K562 (cell line): ENCODE measurements at regions not wholly inside any gene's neighbourhood (a gene's known extent, or its start where the extent isn't known, plus 50 kb on each side); places are given as distances from the start of the nearest gene placed in this dataset.
"Not testable (repeated sequence)": the region's sequence is repeated elsewhere in the genome, so short reads cannot be mapped to it uniquely, and the experiment has no call there.

Source experiments
- ATAC-seq: fragments of 200-7000 bp; cut with Tn5 transposase; 3 replicates; pipeline ENCODE4 v1.9.1; 2020; ENCODE audit warnings: moderate library complexity
- BruUV-seq: library from RNA; stranded (reverse); fragments of 400-500 nt; replicated peaks from 2 replicates; lab custom pipeline; 2021; lab: Mats Ljungman, UMichigan
- CTCF ChIA-PET: fragments of 300-600 bp; formaldehyde crosslinking; extraction: SDS; loops from one replicate; lab custom pipeline; 2021; ENCODE audit warnings: low intra/inter-chr PET ratio; lab: Yijun Ruan, JAX
- POLR2A ChIA-PET: fragments of 300-600, 350-650 bp; sonication (Branson Sonifier 250); formaldehyde crosslinking; extraction: SDS; loops from one replicate; lab custom pipeline; 2021; ENCODE audit warnings: antibody characterized with exemption, inconsistent platforms; lab: Yijun Ruan, JAX
- DNase-seq, 4 experiments: peaks; one replicate each; pipeline versions ENCODE4 v3.0.0 to v3.0.0-alpha.2; 2011 to 2018; ENCODE audit warnings: low spot score in 3 of 4, mixed read lengths in 3 of 4; ENCODE audit errors: extremely low read depth in 1 of 4
- FAIRE-seq: peaks from 2 replicates; lab custom pipeline; 2011; peaks lifted over from hg19 to GRCh38; lab: Jason Lieb, UNC
- H2AFZ ChIP-seq: 2 replicates; pipeline ENCODE4 v1.6.0; 2011; ENCODE audit warnings: low read depth, low read length, control low read depth, inconsistent platforms
- H3K27ac ChIP-seq: fragments of 200-600 bp; 3 replicates; pipeline ENCODE4 v1.8.0; 2011; ENCODE audit warnings: low read depth, mild to moderate bottlenecking, control low read depth, inconsistent platforms, low read length, moderate library complexity, mixed read lengths; ENCODE audit errors: extremely low read depth
- H3K27me3 ChIP-seq, 2 experiments: fragments of 300-600 bp in 1 of 2; 2 replicates in 1 of 2; 3 replicates in 1 of 2; pipeline versions ENCODE4 v1.6.0 to v1.8.0; 2011; ENCODE audit warnings: inconsistent platforms in 2 of 2, low read length in 2 of 2, mild to moderate bottlenecking in 1 of 2, mixed read lengths in 1 of 2, moderate library complexity in 1 of 2; ENCODE audit not compliant: control insufficient read depth in 2 of 2, insufficient read depth in 2 of 2
- H3K36me3 ChIP-seq: fragments of 300-600 bp; 3 replicates; pipeline ENCODE4 v1.8.0; 2011; ENCODE audit warnings: mild to moderate bottlenecking, low read length, inconsistent platforms; ENCODE audit not compliant: control insufficient read depth, insufficient read depth
- H3K4me1 ChIP-seq, 2 experiments: fragments of 200-600 bp in 1 of 2; replicated peaks in 1 of 2; 2 replicates in 1 of 2; 3 replicates in 1 of 2; pipeline versions ENCODE4 v1.5.1 to v1.8.0; 2011; ENCODE audit warnings: inconsistent platforms in 2 of 2, low read length in 2 of 2, mild to moderate bottlenecking in 1 of 2, mixed read lengths in 1 of 2, moderate library complexity in 1 of 2; ENCODE audit not compliant: control insufficient read depth in 2 of 2, insufficient read depth in 2 of 2
- H3K4me2 ChIP-seq: 2 replicates; pipeline ENCODE4 v1.6.1; 2011; ENCODE audit warnings: low read length, control low read depth, inconsistent platforms, mixed read lengths; ENCODE audit not compliant: insufficient read depth
- H3K4me3 ChIP-seq: fragments of 200-600 bp; sonication (generic), shearing (Covaris generic); 2 replicates; pipeline ENCODE4 v1.5.1; 2016; ENCODE audit warnings: control low read depth, inconsistent platforms
- H3K79me2 ChIP-seq: fragments of 200-600 bp; 3 replicates; pipeline ENCODE4 v1.8.0; 2011; ENCODE audit warnings: low read length, inconsistent platforms; ENCODE audit not compliant: control insufficient read depth, insufficient read depth
- H3K9ac ChIP-seq, 2 experiments: 2 replicates each; pipeline versions ENCODE4 v1.6.0 to v1.6.1; 2011; ENCODE audit warnings: low read depth in 2 of 2, low read length in 2 of 2, control low read depth in 1 of 2, inconsistent platforms in 1 of 2, mild to moderate bottlenecking in 1 of 2, mixed read lengths in 1 of 2; ENCODE audit not compliant: insufficient read depth in 1 of 2
- H3K9me1 ChIP-seq: one replicate; pipeline ENCODE4 v1.6.0; 2011; ENCODE audit warnings: inconsistent platforms, mild to moderate bottlenecking, low read length, moderate library complexity; ENCODE audit not compliant: control insufficient read depth, insufficient read depth
- H3K9me3 ChIP-seq: replicated peaks from 2 replicates; pipeline ENCODE4 v1.5.1; 2011; ENCODE audit warnings: low read depth, low read length, inconsistent platforms; ENCODE audit not compliant: control insufficient read depth, insufficient read depth
- H4K20me1 ChIP-seq: replicated peaks from 2 replicates; pipeline ENCODE4 v1.6.1; 2011; ENCODE audit warnings: low read length, inconsistent platforms, mixed read lengths; ENCODE audit not compliant: control insufficient read depth, insufficient read depth
- CBX1 ChIP-seq: sonication (generic); IDR thresholded peaks from 2 replicates; pipeline ENCODE4 v1.6.1; 2016; ENCODE audit warnings: antibody characterized with exemption, low read depth, mild to moderate bottlenecking
- MAZ ChIP-seq, 2 experiments: fragments of 450-650 bp in 1 of 2; sonication (generic) in 1 of 2; formaldehyde crosslinking; IDR thresholded peaks in 1 of 2; conservative IDR thresholded peaks in 1 of 2; 2 replicates each; pipeline versions ENCODE4 v1.4.0 to v1.5.0; 2020; ENCODE audit warnings: mild to moderate bottlenecking in 1 of 2, missing genetic modification reagents in 1 of 2
- MTA2 ChIP-seq: fragments of 450-650 bp; IDR thresholded peaks from 2 replicates; pipeline ENCODE4 v1.6.1; 2016; ENCODE audit warnings: low read depth
- NUFIP1 ChIP-seq: fragments of 450-650 bp; IDR thresholded peaks from 2 replicates; pipeline ENCODE4 v1.6.1; 2018; ENCODE audit not compliant: partially characterized antibody
- POLR2H ChIP-seq: IDR thresholded peaks from 2 replicates; pipeline ENCODE4 v1.6.1; 2016; ENCODE audit warnings: missing genetic modification characterization, low read depth, mild to moderate bottlenecking, control low read depth, missing compliant biosample characterization, moderate library complexity
- RHOXF2B ChIP-seq: fragments of 250-450 bp; sonication (Bioruptor Pico); conservative IDR thresholded peaks from 2 replicates; pipeline ENCODE4 v1.5.1; 2021
- SMARCB1 ChIP-seq: IDR thresholded peaks from 2 replicates; pipeline ENCODE4 v1.6.1; 2011; ENCODE audit warnings: improper control_type of control experiment, low read depth; ENCODE audit not compliant: insufficient read length
- SMARCC2 ChIP-seq: fragments of 450-650 bp; IDR thresholded peaks from 2 replicates; pipeline ENCODE4 v1.6.1; 2017; ENCODE audit warnings: antibody characterized with exemption, moderate library complexity, mild to moderate bottlenecking, low read depth
- TRIM28 ChIP-seq: fragments of 450-650 bp; IDR thresholded peaks from 2 replicates; pipeline ENCODE4 v1.6.1; 2017
- ZEB2 ChIP-seq: fragments of 450-650 bp; IDR thresholded peaks from 2 replicates; pipeline ENCODE4 v1.6.1; 2016
- ZNF121 ChIP-seq: sonication (generic); formaldehyde crosslinking; conservative IDR thresholded peaks from 2 replicates; pipeline ENCODE4 v1.8.0; 2022; ENCODE audit warnings: missing genetic modification reagents
- WGBS: fragments of 100-300 bp; shearing (Covaris generic); methylation state at CpG from one replicate; pipeline ENCODE4 v1.1.6; 2016; ENCODE audit warnings: low coverage, mixed read lengths; ENCODE audit not compliant: insufficient coverage; ENCODE audit errors: missing lambda C conversion rate; 5-methylcytosine and 5-hydroxymethylcytosine counted together
- in situ Hi-C: fragments of 300-500 bp; cut with MboI; formaldehyde crosslinking; loops from 4 replicates; pipeline ENCODE4 v1.15.0; 2018; ENCODE audit warnings: inconsistent platforms, mixed read lengths
- intact Hi-C: fragments of 100-400 bp; cut with micrococcal nuclease; formaldehyde crosslinking; loops from 2 replicates; pipeline ENCODE4 v1.14.2; 2022
- TF ChIP-seq, protein P1 (sequence below): fragments of 250-450 bp; sonication (Bioruptor Pico); IDR thresholded peaks from 2 replicates; pipeline ENCODE4 v1.9.0; 2021; ENCODE audit warnings: mild to moderate bottlenecking, inconsistent platforms
- TF ChIP-seq, protein P2 (sequence below): sonication (generic); formaldehyde crosslinking; IDR thresholded peaks from 2 replicates; pipeline ENCODE4 v1.8.0; 2022; ENCODE audit warnings: mild to moderate bottlenecking, low read depth, missing genetic modification reagents
- TF ChIP-seq, protein P3 (sequence below): sonication (generic); formaldehyde crosslinking; IDR thresholded peaks from 2 replicates; pipeline ENCODE4 v1.9.0; 2022; ENCODE audit warnings: mild to moderate bottlenecking, missing genetic modification reagents

DNA sequence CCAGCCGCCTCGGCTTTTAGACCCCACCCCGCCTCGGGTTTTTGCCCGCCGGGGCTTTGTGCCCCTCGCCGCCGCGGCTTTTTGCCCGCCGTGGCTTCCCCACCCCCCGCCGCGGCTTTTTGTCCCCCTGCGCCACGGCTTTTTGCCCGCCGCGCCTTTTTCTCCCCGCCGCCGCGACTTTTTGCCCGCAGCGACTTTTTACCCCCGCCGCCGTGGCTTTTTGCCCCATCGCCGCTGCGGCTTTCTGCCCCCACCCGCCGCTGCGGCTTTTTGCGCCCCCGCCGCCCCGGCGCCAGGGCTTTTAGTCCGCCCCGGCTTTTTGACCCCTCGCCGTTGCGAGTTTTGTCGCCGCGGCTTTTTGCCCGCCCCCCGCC is 474.4 kb downstream of the FAM72C start:
- H3K79me2 ChIP-seq: no peaks in the 10 kb centered on the region
- intact Hi-C loops (no loop called here), in situ Hi-C loops (no loop called here)
- H3K9me3 ChIP-seq: no peaks in the 10 kb centered on the region
- BruUV-seq: no TSS peak
- no peak overlapping the region for H3K4me2 ChIP-seq
- H3K9me1 ChIP-seq: no peaks in the 10 kb centered on the region
- H3K27me3 ChIP-seq: no peaks in the 10 kb centered on the region
- ChIA-PET CTCF (no interaction called here), POLR2A (no interaction called here)
- H3K4me3 ChIP-seq: no peak overlapping the region
- no peaks in the 10 kb centered on the region for H3K4me1 ChIP-seq
- no peak overlapping the region for H3K27ac ChIP-seq
- WGBS: no CpG with 5 or more reads among the region's 50 CpGs
- no peaks in the 10 kb centered on the region for H4K20me1 ChIP-seq
- no peaks in the 10 kb centered on the region for H3K36me3 ChIP-seq
- no peak overlapping the region for H2AFZ ChIP-seq
- no peak for FAIRE-seq
- DNase-seq: no peak
- TF ChIP-seq, protein P1, sequence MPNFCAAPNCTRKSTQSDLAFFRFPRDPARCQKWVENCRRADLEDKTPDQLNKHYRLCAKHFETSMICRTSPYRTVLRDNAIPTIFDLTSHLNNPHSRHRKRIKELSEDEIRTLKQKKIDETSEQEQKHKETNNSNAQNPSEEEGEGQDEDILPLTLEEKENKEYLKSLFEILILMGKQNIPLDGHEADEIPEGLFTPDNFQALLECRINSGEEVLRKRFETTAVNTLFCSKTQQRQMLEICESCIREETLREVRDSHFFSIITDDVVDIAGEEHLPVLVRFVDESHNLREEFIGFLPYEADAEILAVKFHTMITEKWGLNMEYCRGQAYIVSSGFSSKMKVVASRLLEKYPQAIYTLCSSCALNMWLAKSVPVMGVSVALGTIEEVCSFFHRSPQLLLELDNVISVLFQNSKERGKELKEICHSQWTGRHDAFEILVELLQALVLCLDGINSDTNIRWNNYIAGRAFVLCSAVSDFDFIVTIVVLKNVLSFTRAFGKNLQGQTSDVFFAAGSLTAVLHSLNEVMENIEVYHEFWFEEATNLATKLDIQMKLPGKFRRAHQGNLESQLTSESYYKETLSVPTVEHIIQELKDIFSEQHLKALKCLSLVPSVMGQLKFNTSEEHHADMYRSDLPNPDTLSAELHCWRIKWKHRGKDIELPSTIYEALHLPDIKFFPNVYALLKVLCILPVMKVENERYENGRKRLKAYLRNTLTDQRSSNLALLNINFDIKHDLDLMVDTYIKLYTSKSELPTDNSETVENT: no peak
- TF ChIP-seq, protein P2, sequence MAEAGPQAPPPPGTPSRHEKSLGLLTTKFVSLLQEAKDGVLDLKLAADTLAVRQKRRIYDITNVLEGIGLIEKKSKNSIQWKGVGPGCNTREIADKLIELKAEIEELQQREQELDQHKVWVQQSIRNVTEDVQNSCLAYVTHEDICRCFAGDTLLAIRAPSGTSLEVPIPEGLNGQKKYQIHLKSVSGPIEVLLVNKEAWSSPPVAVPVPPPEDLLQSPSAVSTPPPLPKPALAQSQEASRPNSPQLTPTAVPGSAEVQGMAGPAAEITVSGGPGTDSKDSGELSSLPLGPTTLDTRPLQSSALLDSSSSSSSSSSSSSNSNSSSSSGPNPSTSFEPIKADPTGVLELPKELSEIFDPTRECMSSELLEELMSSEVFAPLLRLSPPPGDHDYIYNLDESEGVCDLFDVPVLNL (CRISPR knock-in tag): no peak
- no peak for TF ChIP-seq TRIM28
- no peak for TF ChIP-seq CBX1
- TF ChIP-seq SMARCB1: no peak
- no peak for TF ChIP-seq RHOXF2B (CRISPR knock-in tag)
- TF ChIP-seq MTA2: no peak
- no peak for TF ChIP-seq MAZ (CRISPR knock-in tag; conservative IDR thresholded peaks at IDR 0.05 in 1 of 2, IDR thresholded peaks at IDR 0.05 in 1 of 2)
- TF ChIP-seq, protein P3, sequence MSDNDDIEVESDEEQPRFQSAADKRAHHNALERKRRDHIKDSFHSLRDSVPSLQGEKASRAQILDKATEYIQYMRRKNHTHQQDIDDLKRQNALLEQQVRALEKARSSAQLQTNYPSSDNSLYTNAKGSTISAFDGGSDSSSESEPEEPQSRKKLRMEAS (CRISPR knock-in tag): no peak
- TF ChIP-seq ZEB2: no peak
- TF ChIP-seq SMARCC2: no peak
- no peak for TF ChIP-seq ZNF121 (CRISPR knock-in tag)
- no peak for TF ChIP-seq NUFIP1
- TF ChIP-seq POLR2H (tag): no peak
- no peak for ATAC-seq
- H3K9ac ChIP-seq: no peak overlapping the region

DNA sequence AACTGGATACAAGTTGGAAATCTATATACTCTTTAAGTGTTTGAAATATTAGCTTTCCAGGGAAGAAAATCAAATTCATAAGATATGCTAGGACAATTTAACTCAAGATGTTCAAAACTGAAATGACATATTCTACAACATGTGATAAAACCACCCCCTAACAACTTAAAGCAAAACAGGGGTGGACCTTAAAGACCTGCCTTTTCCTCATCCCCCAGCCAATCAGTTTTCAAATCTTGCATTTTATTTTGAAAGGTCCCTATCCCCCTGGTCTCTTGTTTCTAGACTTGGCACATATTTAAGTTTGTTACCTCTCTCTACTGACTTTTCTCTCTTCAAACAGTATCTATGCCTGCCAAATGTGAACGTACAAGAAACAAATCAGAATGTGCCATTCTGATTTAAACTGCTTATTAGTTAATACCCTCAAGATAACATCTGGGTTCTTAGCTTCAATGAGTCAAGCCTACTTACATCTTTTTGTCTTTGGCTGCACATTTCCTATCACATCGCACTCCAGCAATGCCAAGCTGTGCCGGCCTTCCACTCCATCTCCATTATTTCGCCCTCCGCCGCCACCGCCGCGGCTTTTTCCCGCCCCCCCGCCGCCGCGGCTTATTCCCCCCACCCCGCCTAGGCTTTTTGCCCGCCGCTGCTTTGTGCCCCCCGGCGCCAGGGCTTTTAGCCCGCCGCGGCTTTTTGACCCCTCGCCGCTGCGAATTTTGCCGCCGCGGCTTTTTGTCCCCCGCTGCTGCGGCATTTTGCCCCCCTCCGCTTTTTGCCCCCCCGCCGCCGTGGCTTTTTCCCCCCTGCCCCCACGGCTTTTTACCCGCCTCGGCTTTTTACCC is 475.0 kb downstream of the FAM72C start:
- 20% methylated on average over 2 of the region's 37 CpGs for WGBS
- H3K9me3 ChIP-seq, in situ Hi-C loops, H3K9me1 ChIP-seq, H3K4me1 ChIP-seq, H4K20me1 ChIP-seq, BruUV-seq, FAIRE-seq, POLR2A ChIA-PET, H3K4me3 ChIP-seq, H3K4me2 ChIP-seq, H3K36me3 ChIP-seq, DNase-seq, H3K9ac ChIP-seq, H2AFZ ChIP-seq, intact Hi-C loops, H3K27ac ChIP-seq, CTCF ChIA-PET, H3K27me3 ChIP-seq, H3K79me2 ChIP-seq, ATAC-seq: not testable (repeated sequence)
